ENCODE measurements at regions not wholly inside any gene's neighbourhood (a gene's known extent, or its start where the extent isn't known, plus 50 kb on each side); places are given as distances from the start of the nearest gene placed in this dataset.

DNA sequence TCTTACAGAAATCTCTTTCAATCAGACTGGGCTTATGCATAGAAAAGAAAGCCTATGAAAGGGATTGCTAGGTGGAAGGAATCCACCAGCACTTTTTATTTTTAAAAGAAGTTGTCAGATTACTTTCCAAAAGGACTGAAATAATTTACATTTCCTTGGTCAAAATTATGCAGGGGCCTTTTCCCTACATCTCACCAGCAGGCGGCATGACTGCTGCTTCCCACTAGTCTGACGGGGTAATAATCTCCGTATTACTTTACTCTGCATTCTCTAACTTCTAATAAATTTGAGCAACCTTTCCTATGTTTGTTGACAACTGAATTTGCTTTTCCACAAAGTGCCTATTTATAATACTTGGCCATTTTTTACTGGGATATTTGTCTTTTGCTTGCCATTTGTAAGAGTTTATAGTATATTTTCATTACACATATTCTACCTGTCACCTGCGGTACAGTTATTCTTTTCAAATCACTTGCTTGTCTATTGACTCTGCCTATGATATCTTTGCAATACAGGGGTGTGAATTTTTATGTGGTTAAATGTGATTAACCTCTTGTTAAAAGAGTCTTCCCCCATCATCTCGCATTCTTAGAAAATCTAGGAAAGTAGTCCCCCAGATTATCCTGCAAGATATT lies 51.9 kb upstream of the USP47 start:
- Mint-ChIP-seq H3K9me3 (no peaks in the 10 kb centered on the region), H3K4me3 (no peak overlapping the region), H3K36me3 (no peaks in the 10 kb centered on the region), H3K4me1 (no peaks in the 10 kb centered on the region), H3K27ac (no peak overlapping the region)
- DNase-seq (ENCODE audit: low spot score in 2 of 2) (no peak), ATAC-seq (no peak)

DNA sequence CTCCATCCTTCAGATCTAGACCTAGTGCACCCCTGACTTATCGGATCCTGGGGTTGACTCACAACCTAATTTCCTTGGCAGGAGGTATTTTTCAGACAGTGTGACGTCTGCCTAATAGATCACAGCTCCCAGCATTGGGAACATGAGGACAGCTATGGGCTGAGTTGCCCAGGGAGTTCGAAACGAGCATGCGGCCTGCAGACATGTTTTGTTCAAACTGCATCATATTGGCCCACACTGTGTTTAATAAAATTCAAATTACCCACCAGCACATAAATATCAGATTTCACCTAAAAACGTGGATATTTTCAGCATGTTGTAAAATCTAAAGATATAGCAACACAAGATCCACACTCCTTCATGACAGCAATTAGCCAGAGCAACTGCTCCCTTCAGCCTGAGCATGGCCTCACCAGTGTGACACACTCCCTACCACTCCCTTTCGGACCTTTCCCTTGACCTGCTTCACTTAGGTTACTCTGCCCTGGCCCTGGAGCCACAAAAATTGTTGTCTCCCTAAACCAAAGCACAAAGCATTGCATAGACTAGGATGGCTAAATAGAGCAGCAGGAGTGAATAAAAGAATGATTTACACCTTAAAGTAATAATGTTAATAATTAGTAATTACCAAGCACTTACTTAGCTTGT lies 53.6 kb upstream of the USP47 start:
- DNase-seq (ENCODE audit: low spot score in 2 of 2) = no peak
- no peak overlapping the region for H3K4me3 Mint-ChIP-seq
- H3K27ac Mint-ChIP-seq = no peak overlapping the region
- no peaks in the 10 kb centered on the region for H3K9me3 Mint-ChIP-seq
- no peak for ATAC-seq
- H3K4me1 Mint-ChIP-seq = no peaks in the 10 kb centered on the region
- no peaks in the 10 kb centered on the region for H3K36me3 Mint-ChIP-seq

DNA sequence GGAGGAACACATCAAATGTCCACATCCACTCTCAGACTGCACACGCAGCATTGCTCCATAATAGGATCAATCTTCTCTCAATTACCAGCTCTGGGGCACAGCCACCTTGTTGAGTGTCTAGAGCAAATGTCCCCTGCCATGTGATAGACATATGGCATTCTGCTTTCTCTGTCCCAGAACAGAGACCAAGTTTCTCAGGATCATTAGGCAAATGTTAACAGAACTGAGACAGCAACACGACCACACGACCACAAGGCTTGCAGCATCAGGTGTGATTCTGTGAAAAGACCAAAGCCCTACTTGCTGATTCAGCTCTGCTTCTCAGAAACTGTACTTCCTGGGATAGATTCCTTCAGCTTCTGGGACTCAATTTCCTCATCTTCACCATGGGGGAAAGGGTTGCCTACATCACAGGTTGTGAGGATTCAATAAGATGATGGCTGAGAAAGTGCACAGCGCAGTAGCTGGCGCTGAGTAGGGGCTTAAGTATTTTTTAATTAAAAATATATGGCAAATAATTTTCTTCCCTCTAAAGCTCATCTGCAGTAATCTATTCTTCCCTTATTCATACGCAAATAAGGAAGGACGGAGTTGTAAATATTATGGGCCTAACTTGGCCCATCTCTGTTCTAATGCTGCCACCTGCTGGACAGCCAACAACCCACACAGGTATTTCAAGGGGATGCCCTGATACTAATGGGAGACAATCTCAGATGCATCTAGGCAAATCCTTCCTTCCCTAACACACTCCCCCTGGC lies 54.3 kb upstream of the USP47 start:
- H3K36me3 Mint-ChIP-seq = no peaks in the 10 kb centered on the region
- DNase-seq (ENCODE audit: low spot score in 2 of 2) = peak; percentile 56 to 75
- no peak overlapping the region for H3K27ac Mint-ChIP-seq
- H3K9me3 Mint-ChIP-seq = no peaks in the 10 kb centered on the region
- H3K4me1 Mint-ChIP-seq = no peaks in the 10 kb centered on the region
- H3K4me3 Mint-ChIP-seq = no peak overlapping the region
- ATAC-seq = peak; percentile 79

DNA sequence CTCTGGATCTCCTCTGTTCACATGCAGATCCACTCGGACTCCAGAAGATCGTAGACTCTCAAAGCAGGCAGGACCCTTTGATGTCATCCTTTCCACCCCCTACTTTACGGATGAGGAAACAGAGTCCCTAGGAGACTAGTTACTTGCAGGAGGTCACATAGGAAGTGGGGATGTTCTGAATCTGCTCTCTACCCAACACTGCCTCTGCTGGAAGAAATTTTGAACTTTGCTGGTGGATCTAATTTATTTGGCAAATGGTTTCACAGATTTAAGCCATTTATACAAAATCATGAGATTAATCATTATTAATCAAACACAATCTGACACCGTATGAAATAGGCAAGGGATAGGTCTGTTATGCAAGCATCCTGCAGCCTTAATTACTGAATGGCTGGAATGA lies 55.0 kb upstream of the USP47 start:
- no peak overlapping the region for H3K27ac Mint-ChIP-seq
- H3K9me3 Mint-ChIP-seq = no peaks in the 10 kb centered on the region
- no peaks in the 10 kb centered on the region for H3K36me3 Mint-ChIP-seq
- no peaks in the 10 kb centered on the region for H3K4me1 Mint-ChIP-seq
- no peak overlapping the region for H3K4me3 Mint-ChIP-seq
- ATAC-seq = no peak
- DNase-seq (ENCODE audit: low spot score in 2 of 2) = no peak

DNA sequence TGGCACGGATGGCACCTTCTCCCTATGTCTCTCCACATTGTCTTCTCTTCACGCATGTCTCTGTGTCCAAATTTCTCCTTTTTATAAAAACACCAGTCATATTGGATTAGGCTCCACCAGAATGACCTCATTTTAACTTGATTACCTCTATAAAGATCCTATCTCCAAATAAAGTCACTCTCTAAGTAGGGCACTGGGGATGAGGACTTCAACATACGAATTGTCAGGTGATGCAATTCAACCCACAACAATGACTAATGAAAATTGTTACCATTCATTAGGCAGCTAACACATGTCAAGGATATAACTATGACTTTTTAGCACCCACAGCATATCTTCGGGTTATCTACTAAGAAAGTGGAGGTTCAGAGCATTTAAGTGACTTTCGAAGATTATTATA lies 55.5 kb upstream of the USP47 start:
- ATAC-seq = no peak
- Mint-ChIP-seq H3K36me3 (no peaks in the 10 kb centered on the region), H3K4me3 (no peak overlapping the region), H3K4me1 (no peaks in the 10 kb centered on the region), H3K27ac (no peak overlapping the region), H3K9me3 (no peaks in the 10 kb centered on the region)
- no peak for DNase-seq (ENCODE audit: low spot score in 2 of 2)

DNA sequence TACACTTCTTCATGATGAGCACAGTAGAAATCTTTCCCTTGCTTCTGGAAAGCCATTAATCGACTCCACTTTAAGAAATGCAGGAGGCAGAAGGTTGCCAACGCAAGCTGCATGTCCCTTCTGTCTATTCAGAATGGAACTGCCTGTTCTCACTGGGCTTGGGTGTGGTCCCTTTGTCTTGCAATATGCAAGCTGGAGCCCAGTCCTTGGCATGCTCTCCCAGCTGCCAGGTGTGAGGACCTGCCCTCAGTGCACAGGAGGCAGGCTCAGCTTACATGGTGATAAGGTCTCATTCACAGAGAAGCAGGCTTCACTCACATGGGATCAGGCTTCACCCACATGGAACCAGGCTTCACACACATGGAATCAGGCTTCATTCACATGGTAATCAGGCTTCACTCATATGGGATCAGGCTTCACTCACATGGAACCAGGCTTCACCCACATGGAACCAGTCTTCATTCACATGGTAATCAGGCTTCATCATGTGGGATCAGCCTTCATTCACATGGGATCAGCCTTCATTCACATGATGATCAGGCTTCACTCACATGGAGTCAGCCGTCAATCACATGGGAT lies 59.2 kb upstream of the USP47 start:
- DNase-seq (ENCODE audit: low spot score in 2 of 2) = no peak
- Mint-ChIP-seq H3K4me3 (no peak overlapping the region), H3K27ac (no peak overlapping the region), H3K36me3 (no peaks in the 10 kb centered on the region), H3K4me1 (peaks cover 3% of the 10 kb centered on the region), H3K9me3 (no peaks in the 10 kb centered on the region)
- ATAC-seq = no peak

DNA sequence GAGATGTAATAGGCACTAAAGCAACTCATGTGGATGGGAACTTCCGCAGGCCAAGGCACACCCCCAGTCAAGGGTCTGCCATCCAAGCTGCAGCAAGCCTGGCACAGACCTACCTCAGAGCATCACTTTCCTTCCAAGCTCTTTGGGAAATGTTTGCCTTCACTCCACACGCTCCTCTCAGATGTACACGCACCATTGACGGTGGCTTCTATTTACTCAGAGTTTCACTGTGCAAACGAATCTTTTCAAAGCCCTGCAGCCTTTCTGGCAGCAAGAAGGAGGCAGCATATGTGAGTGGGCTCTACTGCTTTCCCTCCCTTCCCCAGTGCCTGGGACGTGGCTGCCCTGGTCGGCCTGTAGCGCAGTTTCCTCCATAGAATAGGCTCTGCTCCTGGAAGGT lies 60.9 kb upstream of the USP47 start:
- Mint-ChIP-seq H3K4me3 (no peak overlapping the region), H3K9me3 (no peaks in the 10 kb centered on the region), H3K4me1 (peaks cover 5% of the 10 kb centered on the region), H3K36me3 (no peaks in the 10 kb centered on the region), H3K27ac (no peak overlapping the region)
- no peak for ATAC-seq
- no peak for DNase-seq (ENCODE audit: low spot score in 2 of 2)

DNA sequence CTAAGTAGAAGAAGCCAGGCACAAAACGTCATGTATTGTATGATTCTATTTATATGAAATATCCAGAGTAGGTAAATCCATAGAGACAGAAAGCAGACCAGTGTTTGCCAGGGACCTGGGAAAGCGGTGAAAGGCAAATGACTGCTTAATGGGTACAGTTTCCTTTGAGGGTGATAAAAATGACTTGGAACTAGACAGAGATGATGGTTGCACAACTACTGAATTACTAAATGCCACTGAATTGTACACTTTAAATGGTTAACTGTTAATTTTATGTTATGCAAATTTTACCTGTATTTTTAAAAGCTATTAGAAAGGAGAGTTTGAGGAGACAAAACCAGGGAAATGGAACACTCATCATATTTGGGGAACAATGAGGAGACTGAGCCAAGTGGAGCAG lies 61.8 kb upstream of the USP47 start:
- Mint-ChIP-seq H3K36me3 (no peaks in the 10 kb centered on the region), H3K9me3 (no peaks in the 10 kb centered on the region), H3K27ac (no peak overlapping the region)

DNA sequence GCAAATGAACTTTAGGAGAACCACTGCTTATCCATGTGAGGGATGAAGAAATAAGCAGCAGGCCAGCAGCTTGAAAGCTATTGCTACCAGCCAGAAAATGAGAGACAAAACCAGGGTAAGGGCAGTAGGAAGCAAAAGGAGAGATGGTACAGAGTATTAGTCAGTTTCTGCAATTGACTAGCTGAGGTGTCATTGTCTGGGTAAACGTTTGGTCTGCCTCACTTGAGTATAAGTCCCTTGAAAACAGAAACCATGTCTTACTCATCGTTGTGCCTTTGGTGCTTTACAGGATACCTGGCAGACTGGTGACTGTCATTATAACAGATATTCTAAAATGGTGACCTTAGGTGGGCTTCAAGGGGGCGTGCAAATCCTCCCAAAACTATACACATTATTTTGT lies 63.9 kb upstream of the USP47 start:
- H3K27ac Mint-ChIP-seq = no peak overlapping the region
- H3K4me3 Mint-ChIP-seq = no peak overlapping the region
- no peaks in the 10 kb centered on the region for H3K36me3 Mint-ChIP-seq
- ATAC-seq = peak; percentile 90
- DNase-seq (ENCODE audit: low spot score in 2 of 2) = no peak
- peaks cover 5% of the 10 kb centered on the region for H3K4me1 Mint-ChIP-seq
- no peaks in the 10 kb centered on the region for H3K9me3 Mint-ChIP-seq

More for the DNA sequence above, 61.8 kb upstream of the USP47 start:
- Mint-ChIP-seq H3K4me3 (no peak overlapping the region), H3K4me1 (peaks cover 5% of the 10 kb centered on the region)
- ATAC-seq (no peak), DNase-seq (ENCODE audit: low spot score in 2 of 2) (no peak)

DNA sequence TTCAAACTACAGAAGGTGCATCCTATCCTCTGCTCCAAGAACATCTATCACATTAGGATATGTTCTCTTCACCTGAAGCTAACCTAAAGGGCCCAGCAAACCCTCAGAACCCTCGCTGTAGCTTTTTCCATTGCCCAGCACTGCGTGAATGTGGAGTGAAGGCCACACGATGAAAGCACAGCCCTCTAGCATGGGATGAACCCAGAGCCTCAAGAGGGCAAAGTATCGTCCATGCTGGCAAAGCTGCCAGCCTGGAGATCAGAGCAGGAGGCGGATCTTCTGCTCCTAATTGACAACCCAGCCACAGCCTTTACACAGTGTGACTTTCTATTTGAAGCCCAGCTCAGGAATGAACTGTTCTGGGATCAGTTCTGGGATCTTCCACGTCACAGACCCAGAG lies 65.1 kb upstream of the USP47 start:
- H3K4me1 Mint-ChIP-seq = peaks cover 5% of the 10 kb centered on the region
- no peak overlapping the region for H3K4me3 Mint-ChIP-seq
- H3K27ac Mint-ChIP-seq = no peak overlapping the region
- no peaks in the 10 kb centered on the region for H3K9me3 Mint-ChIP-seq
- no peaks in the 10 kb centered on the region for H3K36me3 Mint-ChIP-seq
- ATAC-seq (no peak), DNase-seq (ENCODE audit: low spot score in 2 of 2) (no peak)

DNA sequence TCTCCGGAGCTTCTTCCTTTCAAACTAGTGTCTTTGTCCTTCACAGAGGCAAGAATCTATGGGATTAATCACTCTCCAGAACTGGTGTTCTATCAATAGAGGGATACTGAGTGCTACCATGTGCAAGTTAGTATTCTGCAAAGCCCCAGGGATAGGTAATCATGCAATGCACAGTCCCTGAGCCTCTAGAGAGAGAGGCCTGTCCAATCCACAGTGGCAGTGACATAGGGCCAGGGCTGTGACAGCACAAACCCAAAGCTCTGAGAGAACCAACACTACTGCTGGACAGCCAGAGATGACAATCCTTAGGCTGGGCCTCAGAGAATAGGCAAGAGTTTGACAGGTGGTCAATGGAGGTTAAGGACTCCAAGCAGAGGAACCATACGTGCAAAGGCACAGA lies 66.8 kb upstream of the USP47 start:
- no peaks in the 10 kb centered on the region for H3K36me3 Mint-ChIP-seq
- no peaks in the 10 kb centered on the region for H3K9me3 Mint-ChIP-seq
- peaks cover 5% of the 10 kb centered on the region for H3K4me1 Mint-ChIP-seq
- H3K4me3 Mint-ChIP-seq = no peak overlapping the region
- no peak for ATAC-seq
- H3K27ac Mint-ChIP-seq = no peak overlapping the region
- DNase-seq (ENCODE audit: low spot score in 2 of 2) = no peak

DNA sequence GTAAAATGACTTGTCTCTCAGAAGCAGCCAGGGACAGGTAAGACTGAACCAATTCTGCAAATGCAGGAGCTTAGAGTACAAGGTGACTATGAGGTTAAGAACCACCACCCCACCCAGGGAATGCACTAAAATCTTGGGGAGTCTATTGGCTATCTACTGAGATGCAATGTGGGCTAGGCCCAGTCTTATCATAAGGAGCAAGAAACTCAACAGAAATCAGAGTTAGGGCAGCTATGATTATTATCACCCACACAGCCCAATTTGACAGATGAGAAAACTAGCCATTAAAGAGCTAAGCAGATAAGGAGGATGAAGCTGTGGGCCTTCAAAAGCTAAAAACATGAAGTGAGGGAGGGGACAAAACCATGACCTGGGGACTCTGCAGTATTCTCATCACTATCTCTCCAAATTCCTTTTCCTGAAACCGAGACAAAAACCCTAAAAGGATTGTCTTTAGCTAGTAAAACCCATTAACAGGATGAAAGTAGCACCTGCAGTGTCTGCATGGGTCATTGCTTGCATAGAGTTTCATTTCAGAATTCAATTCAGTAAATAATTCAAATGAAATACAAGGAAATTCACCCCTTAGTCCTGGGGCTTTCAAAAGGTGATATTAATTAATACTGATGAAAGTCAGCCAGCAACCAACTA lies 68.8 kb upstream of the USP47 start:
- no peak overlapping the region for H3K4me3 Mint-ChIP-seq
- H3K4me1 Mint-ChIP-seq = peaks cover 5% of the 10 kb centered on the region
- DNase-seq (ENCODE audit: low spot score in 2 of 2) (no peak), ATAC-seq (no peak)
- no peaks in the 10 kb centered on the region for H3K9me3 Mint-ChIP-seq
- H3K27ac Mint-ChIP-seq = no peak overlapping the region
- no peaks in the 10 kb centered on the region for H3K36me3 Mint-ChIP-seq

DNA sequence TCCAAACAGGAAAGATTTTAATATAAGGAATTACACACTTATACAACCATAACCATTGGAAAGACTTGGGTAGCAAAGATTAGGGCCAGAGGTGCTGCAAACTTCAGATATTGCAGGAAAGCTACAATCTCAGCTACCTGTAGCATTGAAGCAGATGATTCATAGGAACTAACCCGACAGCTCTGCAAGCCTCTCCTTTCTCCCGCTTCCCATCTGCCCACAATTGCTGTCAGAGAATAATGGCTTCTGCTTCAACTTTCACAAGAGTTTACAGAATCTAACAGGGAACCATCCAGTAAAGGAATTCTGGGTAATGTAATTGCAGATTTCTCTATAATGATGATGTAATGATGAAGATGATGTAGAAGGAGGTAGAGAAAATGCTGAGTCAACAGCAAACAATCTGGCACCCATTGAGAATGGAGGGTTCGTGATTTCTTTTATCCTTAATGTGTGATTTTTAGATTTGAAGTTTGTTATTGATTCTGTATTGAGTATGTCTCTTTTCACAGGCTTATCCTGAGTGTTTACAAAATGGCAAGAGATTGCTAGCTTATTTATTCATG lies 70.8 kb upstream of the USP47 start:
- no peak overlapping the region for H3K27ac Mint-ChIP-seq
- ATAC-seq (no peak), DNase-seq (ENCODE audit: low spot score in 2 of 2) (no peak)
- H3K9me3 Mint-ChIP-seq = no peaks in the 10 kb centered on the region
- no peak overlapping the region for H3K4me3 Mint-ChIP-seq
- H3K36me3 Mint-ChIP-seq = no peaks in the 10 kb centered on the region
- H3K4me1 Mint-ChIP-seq = no peaks in the 10 kb centered on the region

DNA sequence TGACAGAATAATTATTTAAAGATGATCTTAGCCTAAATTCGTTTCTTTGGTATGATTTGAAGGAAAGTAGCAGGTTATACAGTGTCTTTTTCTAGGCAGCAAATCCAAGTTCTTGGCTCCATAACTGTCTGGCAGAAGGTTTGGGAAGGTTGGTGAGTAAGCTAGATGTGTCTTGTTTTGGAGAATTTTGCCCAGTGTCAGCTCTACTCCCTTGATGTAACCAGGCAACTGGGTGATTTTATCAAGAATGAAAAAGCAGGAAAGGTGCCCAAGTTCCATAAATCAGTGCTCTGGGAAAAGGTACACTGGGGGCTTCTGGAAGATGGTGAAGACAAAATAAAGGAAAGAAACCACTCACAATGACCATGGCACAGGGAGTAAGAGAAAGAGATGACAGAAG lies 71.5 kb upstream of the USP47 start:
- H3K27ac Mint-ChIP-seq = no peak overlapping the region
- H3K4me1 Mint-ChIP-seq = no peaks in the 10 kb centered on the region
- ATAC-seq (no peak), DNase-seq (ENCODE audit: low spot score in 2 of 2) (no peak)
- no peaks in the 10 kb centered on the region for H3K36me3 Mint-ChIP-seq
- no peaks in the 10 kb centered on the region for H3K9me3 Mint-ChIP-seq
- H3K4me3 Mint-ChIP-seq = no peak overlapping the region

DNA sequence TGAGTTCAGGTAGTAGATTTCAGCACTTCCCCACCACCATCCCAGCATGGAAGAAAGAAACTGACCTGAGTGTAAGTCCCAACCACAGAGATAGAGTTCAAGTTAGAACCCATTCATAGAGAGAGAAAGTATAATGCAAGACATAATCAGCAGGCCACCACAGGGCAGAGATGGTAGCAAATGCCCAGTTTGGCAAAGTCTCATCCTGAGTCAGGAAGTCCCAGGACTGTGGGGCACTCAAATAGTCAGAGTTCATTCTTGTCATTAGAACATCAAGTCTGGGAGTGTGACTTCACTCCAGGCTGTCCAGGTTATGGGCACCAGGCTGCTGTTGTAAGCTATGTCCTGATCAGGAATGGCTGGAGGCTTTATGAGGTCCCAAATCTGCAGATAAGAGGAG lies 72.0 kb upstream of the USP47 start:
- ATAC-seq (no peak), DNase-seq (ENCODE audit: low spot score in 2 of 2) (no peak)
- Mint-ChIP-seq H3K4me1 (no peaks in the 10 kb centered on the region), H3K9me3 (no peaks in the 10 kb centered on the region), H3K27ac (no peak overlapping the region), H3K36me3 (no peaks in the 10 kb centered on the region), H3K4me3 (no peak overlapping the region)
